HG03354 (cell line): ENCODE measurements at regions not wholly inside any gene's neighbourhood (a gene's known extent, or its start where the extent isn't known, plus 50 kb on each side); places are given as distances from the start of the nearest gene placed in this dataset.

Source experiments
- ATAC-seq: cut with Tn5 transposase; IDR thresholded peaks from one replicate; pipeline ENCODE4 v1.9.1; 2021; ENCODE audit warnings: mild to moderate bottlenecking; ENCODE audit not compliant: unreplicated experiment, poor library complexity, severe bottlenecking

GRCh38 chr9:129395633-129396364, 217.7 kb upstream of the IER5L start:
- ATAC-seq, result no peak

GRCh38 chr9:129394886-129395279, 216.8 kb upstream of the IER5L start:
- ATAC-seq, result no peak

GRCh38 chr9:129394061-129394885, 216.2 kb upstream of the IER5L start:
- ATAC-seq, result no peak

- ATAC-seq, result no peak
Measured at GRCh38 chr9:129393064-129393463, 215.0 kb upstream of the IER5L start.

GRCh38 chr9:129392093-129392541, 214.1 kb upstream of the IER5L start:
- ATAC-seq, result no peak

- no peak for ATAC-seq
Measured at GRCh38 chr9:129391221-129391661, 213.2 kb upstream of the IER5L start.

- no peak for ATAC-seq
Measured at GRCh38 chr9:129390541-129390940, 212.5 kb upstream of the IER5L start.

GRCh38 chr9:129387822-129388221, 209.8 kb upstream of the IER5L start:
- no peak for ATAC-seq

GRCh38 chr9:129386812-129387177, 208.7 kb upstream of the IER5L start:
- ATAC-seq, result no peak

GRCh38 chr9:129385211-129385934, 207.3 kb upstream of the IER5L start:
- no peak for ATAC-seq

- ATAC-seq, result no peak
Measured at GRCh38 chr9:129384491-129385210, 206.6 kb upstream of the IER5L start.

GRCh38 chr9:129383561-129384490, 205.8 kb upstream of the IER5L start:
- peak; percentile 81 for ATAC-seq

- ATAC-seq, result no peak
Measured at GRCh38 chr9:129383019-129383560, 205.0 kb upstream of the IER5L start.

- no peak for ATAC-seq
Measured at GRCh38 chr9:129382281-129383018, 204.4 kb upstream of the IER5L start.

- no peak for ATAC-seq
Measured at GRCh38 chr9:129381481-129381957, 203.5 kb upstream of the IER5L start.

GRCh38 chr9:129380961-129381401, 202.9 kb upstream of the IER5L start:
- ATAC-seq, result no peak

GRCh38 chr9:129379886-129380285, 201.8 kb upstream of the IER5L start:
- ATAC-seq, result no peak
